SH-SY5Y (cell line): ENCODE measurements at regions not wholly inside any gene's neighbourhood (a gene's known extent, or its start where the extent isn't known, plus 50 kb on each side); places are given as distances from the start of the nearest gene placed in this dataset.

Source experiments
- GATA2 ChIP-seq: IDR thresholded peaks from 2 replicates; pipeline ENCODE4 v1.6.1; 2011; ENCODE audit warnings: mild to moderate bottlenecking, low read depth, low read length
- GATA3 ChIP-seq: IDR thresholded peaks from 2 replicates; pipeline ENCODE4 v1.6.1; 2011; ENCODE audit warnings: low read depth, mild to moderate bottlenecking, low read length, moderate library complexity

DNA sequence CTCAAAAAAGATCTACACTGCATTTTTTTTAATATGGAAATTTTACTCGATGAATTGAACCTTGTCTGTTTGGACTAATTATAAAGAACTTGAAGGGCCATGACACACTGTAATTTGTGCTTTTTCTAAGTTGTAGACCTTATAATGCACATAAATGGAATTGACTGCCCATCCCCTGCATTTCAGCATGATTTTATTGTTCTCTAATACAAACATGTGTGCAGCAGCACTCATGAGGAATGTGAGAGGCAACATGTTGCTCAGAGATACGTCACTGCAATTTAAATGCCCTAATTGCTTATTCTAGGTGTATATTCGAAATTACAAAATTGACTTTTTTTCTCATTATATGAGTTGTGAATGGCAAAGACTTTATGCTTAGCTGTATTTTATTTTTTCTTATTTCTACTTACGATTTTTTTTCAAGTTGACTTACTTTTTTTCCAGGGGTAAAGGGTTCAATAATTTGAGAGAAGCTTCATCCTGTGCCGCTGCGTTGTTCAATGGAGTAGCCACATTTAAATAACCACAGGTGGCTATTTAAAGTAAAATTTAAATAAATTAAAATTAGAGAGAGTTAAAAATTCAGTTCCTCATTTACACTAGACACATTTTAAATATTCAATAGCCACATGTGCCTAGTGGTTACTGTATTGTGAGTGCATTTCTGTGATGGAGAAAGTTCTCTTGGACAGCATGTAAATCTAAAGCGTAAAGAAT lies 1346.4 kb downstream of the ROBO1 start:
- TF ChIP-seq GATA2 (no peak), GATA3 (no peak)
